GM18909 (cell line): ENCODE measurements at regions not wholly inside any gene's neighbourhood (a gene's known extent, or its start where the extent isn't known, plus 50 kb on each side); places are given as distances from the start of the nearest gene placed in this dataset.
"Not testable (repeated sequence)": the region's sequence is repeated elsewhere in the genome, so short reads cannot be mapped to it uniquely, and the experiment has no call there.

Experiments
- ATAC-seq: cut with Tn5 transposase; IDR thresholded peaks from one replicate; pipeline ENCODE4 v1.9.1; 2021; ENCODE audit warnings: mild to moderate bottlenecking; ENCODE audit not compliant: unreplicated experiment, poor library complexity

- no peak for ATAC-seq
Measured at GRCh38 chr6:164107297-164107995, 692.9 kb downstream of the QKI start.

GRCh38 chr6:164106345-164106769, 691.8 kb downstream of the QKI start:
- ATAC-seq, result no peak

DNA sequence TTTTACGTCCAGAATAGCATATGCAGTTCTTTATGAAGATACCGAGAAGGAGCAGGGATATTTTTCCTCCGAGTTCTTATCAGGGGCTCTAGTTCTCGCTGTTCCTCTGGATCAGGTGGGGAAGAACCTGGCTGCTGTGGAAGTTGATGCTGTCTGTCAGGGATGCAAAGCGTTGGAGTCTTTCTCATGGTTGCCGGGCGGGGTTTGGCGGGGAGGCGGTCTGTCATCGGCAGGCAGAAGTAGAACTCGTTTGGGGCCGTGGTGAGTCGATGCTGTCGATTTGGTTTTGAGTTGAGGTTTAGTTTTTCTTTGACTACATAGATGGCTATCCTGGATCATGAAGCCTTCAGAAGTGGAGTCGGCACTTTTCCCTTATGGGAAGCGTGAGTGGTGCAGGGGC, 691.2 kb downstream of the QKI start:
- no peak for ATAC-seq

GRCh38 chr6:164104432-164104831, 689.9 kb downstream of the QKI start:
- no peak for ATAC-seq

- no peak for ATAC-seq
Measured at GRCh38 chr6:164102693-164103092, 688.2 kb downstream of the QKI start.

DNA sequence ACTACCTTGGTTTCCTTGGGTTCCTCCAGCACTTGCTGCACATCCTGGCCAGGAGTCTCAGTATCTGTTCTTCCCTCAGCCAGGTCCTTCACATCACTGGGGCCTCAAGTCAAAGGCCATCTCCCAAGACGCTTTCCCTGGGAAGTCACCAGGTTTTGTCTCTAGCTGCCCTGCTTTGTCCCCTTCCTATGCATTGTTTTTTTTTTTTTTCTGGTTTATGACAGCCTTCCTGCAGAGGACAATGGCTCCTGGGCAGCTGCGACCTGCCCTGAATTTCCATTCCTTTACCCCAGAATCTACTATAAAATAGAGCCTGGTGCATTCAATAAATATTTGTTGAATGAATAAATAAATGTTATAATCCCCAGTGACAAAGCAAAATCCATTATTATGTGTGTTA, 687.3 kb downstream of the QKI start:
- ATAC-seq, result no peak

GRCh38 chr6:164099269-164099865, 684.8 kb downstream of the QKI start:
- ATAC-seq, result no peak

DNA sequence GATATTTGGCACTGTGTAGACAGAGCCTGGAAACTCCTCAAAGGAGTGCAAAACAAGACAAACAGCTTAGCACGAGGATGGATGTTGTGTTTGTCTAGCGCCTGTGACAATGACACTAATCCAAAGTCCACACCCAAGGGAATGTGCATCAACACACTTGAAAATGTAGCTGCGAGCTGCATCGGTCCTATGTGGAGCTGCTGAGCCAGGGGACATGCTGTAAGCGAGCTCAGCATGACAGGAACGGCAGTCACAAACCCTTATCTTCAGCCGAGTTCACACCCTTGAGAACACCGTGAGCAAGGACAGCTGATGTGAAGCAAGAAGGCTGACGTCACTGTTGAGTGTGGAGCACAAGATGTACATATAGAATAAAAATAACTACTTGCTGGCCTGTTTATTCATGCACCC, 684.3 kb downstream of the QKI start:
- no peak for ATAC-seq

GRCh38 chr6:164097551-164098398, 683.3 kb downstream of the QKI start:
- no peak for ATAC-seq

DNA sequence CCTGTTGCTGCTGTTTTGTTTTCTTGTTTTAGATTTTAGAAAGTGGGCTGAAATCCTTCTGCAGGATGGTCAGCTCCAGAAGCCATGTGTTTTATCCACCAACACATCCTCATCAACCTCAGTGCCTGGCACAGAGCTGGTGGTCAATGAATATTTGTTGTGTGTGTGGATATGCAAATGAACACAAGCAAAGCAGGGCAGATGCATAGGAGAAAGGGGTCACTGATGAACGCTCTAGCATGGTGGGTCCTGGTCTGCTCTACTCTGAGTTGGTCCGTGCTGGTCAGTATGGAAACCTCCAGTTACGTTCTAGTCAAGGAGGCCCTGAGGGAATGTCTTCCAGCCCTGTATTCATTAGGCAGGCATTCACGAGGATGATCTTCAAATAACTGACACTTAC, 682.5 kb downstream of the QKI start:
- ATAC-seq, result no peak

- no peak for ATAC-seq
Measured at GRCh38 chr6:164095056-164095455, 680.5 kb downstream of the QKI start.

DNA sequence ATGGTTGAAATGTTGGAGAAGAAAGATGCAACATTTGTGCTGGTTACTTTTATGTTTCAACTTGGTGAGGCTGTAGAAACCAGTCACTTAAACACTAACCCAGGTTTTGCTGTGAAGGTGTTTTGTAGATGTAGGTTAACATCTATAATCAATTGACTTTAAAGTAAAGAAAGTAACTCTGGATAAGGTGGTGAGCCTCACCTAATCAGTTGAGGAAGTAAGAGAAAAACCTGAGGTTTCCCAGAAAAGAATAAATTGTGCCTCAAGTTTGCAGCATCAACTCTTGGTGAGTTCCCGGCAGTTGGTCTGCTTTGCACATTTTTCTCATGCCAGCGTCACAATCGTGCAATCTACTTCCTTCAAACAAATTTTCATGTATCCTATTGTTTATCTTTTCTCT, 673.4 kb downstream of the QKI start:
- ATAC-seq, result no peak

DNA sequence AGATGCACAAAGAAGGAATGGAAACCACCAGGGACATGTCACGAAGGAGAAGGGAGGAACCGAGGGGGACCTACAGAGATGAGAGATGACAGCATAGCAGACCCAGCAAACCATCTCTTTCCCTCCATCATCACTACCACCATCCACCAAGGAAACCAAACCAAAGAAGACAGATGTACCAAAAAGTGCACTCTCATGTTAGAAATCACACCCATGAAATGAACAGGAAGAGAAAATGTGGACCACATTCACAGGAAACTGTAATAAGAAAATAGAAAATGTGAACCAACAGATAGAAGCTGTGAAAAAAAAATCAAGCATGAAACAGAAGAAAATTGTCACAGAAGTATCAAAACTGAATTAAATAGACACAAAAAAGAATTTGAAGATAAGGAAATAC, 672.7 kb downstream of the QKI start:
- no peak for ATAC-seq

DNA sequence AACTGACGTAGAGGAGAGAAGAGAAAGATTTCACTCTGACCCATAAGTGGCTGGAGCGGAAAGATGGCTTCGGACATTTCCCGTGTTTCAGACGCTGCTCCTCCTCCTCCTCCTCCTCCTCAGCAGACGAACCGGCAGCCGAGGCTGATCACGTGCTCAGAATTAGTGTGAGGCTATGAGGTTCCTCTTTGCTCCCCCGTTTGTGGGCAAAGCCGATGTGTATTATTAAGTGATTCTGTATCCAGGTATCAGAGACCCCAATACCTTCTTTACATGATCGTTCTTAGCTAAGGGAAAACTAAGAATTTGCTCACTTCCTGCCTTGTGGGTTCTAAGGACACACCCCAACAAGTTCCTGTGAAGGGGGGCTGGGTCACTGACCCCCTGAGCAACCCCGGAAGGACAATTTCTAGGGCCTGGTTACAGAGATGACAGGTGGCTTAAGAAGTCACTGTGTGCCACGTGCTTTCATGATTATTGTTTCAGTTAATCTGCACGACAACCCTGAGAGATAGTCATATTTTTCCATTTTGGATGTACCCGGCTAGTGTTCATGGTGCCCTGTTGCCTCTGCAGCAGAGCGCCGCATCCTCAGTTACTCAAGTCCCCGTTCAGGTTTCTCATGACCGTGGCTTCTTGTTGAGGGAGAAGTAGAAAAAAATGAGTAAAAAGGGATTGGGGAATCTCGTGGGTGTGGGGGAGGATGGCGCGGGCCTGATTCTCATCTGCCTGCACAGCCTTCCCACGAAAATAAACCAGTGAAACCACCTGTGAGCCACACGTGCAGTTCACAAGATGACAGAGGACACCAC, 671.8 kb downstream of the QKI start:
- ATAC-seq, result no peak

DNA sequence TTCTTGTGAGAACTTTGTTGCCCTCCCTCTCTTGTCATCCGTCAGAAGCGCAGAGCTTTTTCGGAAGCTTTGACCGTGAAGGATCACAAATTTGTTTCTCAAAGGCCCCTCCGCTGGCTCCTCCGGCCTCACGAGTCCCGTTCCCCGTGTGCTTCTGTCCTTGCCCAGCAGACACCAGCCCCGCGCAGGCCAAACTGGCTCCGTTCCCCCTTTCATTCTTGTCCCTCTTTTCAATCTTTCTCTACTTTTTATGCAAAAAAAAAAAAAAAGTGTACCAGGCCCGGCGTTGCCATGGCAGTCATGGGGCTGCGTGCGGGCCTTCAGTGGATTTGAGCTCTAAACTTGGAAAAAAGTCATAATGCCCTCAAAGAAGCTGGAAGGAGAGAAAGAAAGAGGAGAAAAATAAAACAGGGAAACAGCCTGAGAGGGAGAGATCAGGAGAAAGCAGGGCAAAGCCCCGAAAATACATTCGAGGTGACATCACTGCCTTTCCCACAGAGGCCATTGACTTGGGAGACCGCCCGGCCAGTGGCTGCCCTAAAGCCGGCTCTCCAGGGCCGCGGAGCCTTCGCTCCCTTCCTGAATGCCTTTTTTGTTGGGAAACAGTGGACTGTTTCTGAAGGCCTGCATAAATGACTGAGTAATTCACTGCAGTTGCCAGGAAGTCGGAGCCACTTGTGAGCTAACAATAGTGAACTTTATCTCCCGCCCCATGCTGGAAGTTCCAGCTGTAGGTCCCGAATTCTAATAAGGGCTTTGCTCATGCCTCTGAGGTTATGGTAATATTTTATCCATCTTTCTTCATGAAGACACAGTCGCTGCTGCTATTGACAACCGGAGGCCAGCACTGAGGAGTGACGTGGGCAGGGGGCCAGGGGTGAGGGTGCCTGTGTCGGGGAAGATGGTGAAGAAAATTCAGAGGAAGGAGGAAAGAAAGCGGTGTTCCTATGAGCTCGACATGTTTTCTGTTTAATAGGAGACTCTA, 670.9 kb downstream of the QKI start:
- no peak for ATAC-seq

DNA sequence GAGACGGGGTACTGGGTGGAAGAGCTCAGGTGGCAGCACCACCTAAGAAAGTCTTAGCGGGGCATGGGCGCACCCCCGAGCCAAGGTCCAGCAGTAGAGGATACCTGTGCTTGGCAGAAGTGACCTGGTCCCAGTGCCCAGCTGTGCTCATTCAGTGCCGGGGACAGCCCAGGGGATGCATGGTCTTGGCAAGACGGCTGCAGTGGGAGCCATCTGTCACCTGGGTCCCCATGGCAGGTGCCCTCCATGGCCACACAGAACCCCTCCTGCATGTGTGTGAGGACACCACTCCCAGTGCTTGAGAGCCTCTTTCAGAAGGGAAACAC, 664.7 kb downstream of the QKI start:
- no peak for ATAC-seq

GRCh38 chr6:164078532-164079274, 664.2 kb downstream of the QKI start:
- no peak for ATAC-seq

- not testable (repeated sequence) for ATAC-seq
Measured at GRCh38 chr6:164076818-164077532, 662.5 kb downstream of the QKI start.
